ENCODE measurements at regions not wholly inside any gene's neighbourhood (a gene's known extent, or its start where the extent isn't known, plus 50 kb on each side); places are given as distances from the start of the nearest gene placed in this dataset.
A peak's percentile ranks its signal among the peaks of the same experiment; 100 is the strongest.
"Not testable (repeated sequence)": the region's sequence is repeated elsewhere in the genome, so short reads cannot be mapped to it uniquely, and the experiment has no call there.

GRCh38 chr6:137933696-137934095 is 66.6 kb downstream of the TNFAIP3 start:
- no peak for DNase-seq (ENCODE audit: low read depth)

- DNase-seq (ENCODE audit: low read depth) = no peak
These were observed 69.7 kb downstream of the TNFAIP3 start for GRCh38 chr6:137936798-137937197.

GRCh38 chr6:137937834-137938233 is 70.8 kb downstream of the TNFAIP3 start:
- no peak for DNase-seq (ENCODE audit: low read depth)

GRCh38 chr6:137938770-137939379 is 71.8 kb downstream of the TNFAIP3 start:
- no peak for DNase-seq (ENCODE audit: low read depth)

GRCh38 chr6:137941995-137942394 is 74.9 kb downstream of the TNFAIP3 start:
- no peak for DNase-seq (ENCODE audit: low read depth)

GRCh38 chr6:137942736-137943135 is 75.7 kb downstream of the TNFAIP3 start:
- DNase-seq (ENCODE audit: low read depth) = no peak

GRCh38 chr6:137944381-137944780 is 77.3 kb downstream of the TNFAIP3 start:
- DNase-seq (ENCODE audit: low read depth) = not testable (repeated sequence)

- DNase-seq (ENCODE audit: low read depth) = peak; percentile 27
These were observed 77.9 kb downstream of the TNFAIP3 start for GRCh38 chr6:137944793-137945498.

- no peak for DNase-seq (ENCODE audit: low read depth)
These were observed 82.8 kb downstream of the TNFAIP3 start for GRCh38 chr6:137949686-137950390.

- no peak for DNase-seq (ENCODE audit: low read depth)
These were observed 83.5 kb downstream of the TNFAIP3 start for GRCh38 chr6:137950581-137950980.

- DNase-seq (ENCODE audit: low read depth) = no peak
These were observed 84.1 kb downstream of the TNFAIP3 start for GRCh38 chr6:137951064-137951597.

GRCh38 chr6:137952247-137952646 is 85.2 kb downstream of the TNFAIP3 start:
- DNase-seq (ENCODE audit: low read depth) = no peak

- no peak for DNase-seq (ENCODE audit: low read depth)
These were observed 86.7 kb downstream of the TNFAIP3 start for GRCh38 chr6:137953761-137954160.

- DNase-seq (ENCODE audit: low read depth) = no peak
These were observed 87.2 kb downstream of the TNFAIP3 start for GRCh38 chr6:137954253-137954652.

- no peak for DNase-seq (ENCODE audit: low read depth)
These were observed 89.0 kb downstream of the TNFAIP3 start for GRCh38 chr6:137956098-137956488.

- no peak for DNase-seq (ENCODE audit: low read depth)
These were observed 90.4 kb downstream of the TNFAIP3 start for GRCh38 chr6:137957471-137957870.

GRCh38 chr6:137958811-137959565 is 91.9 kb downstream of the TNFAIP3 start:
- DNase-seq (ENCODE audit: low read depth) = no peak

GRCh38 chr6:137962725-137963124 is 95.7 kb downstream of the TNFAIP3 start:
- no peak for DNase-seq (ENCODE audit: low read depth)

GRCh38 chr6:137964876-137965275 is 97.8 kb downstream of the TNFAIP3 start:
- DNase-seq (ENCODE audit: low read depth) = no peak

- no peak for DNase-seq (ENCODE audit: low read depth)
These were observed 100.8 kb downstream of the TNFAIP3 start for GRCh38 chr6:137967689-137968454.

- no peak for DNase-seq (ENCODE audit: low read depth)
These were observed 101.4 kb downstream of the TNFAIP3 start for GRCh38 chr6:137968455-137968804.

- DNase-seq (ENCODE audit: low read depth) = no peak
These were observed 101.8 kb downstream of the TNFAIP3 start for GRCh38 chr6:137968901-137969300.

Data from HS-27A (cell line).